SJCRH30 (cell line): ENCODE measurements at regions not wholly inside any gene's neighbourhood (a gene's known extent, or its start where the extent isn't known, plus 50 kb on each side); places are given as distances from the start of the nearest gene placed in this dataset.
"Not testable (repeated sequence)": the region's sequence is repeated elsewhere in the genome, so short reads cannot be mapped to it uniquely, and the experiment has no call there.

Source experiments
- DNase-seq, 2 experiments: peaks; one replicate each; pipeline ENCODE4 v3.0.0-alpha.2; 2015 to 2020
- H3K27ac ChIP-seq: fragments of 250-450 bp; sonication (Bioruptor Pico); 2 replicates; pipeline ENCODE4 v1.5.1; 2020; ENCODE audit warnings: mild to moderate bottlenecking, moderate library complexity
- H3K27me3 ChIP-seq: fragments of 250-450 bp; sonication (Bioruptor Pico); 2 replicates; pipeline ENCODE4 v1.5.1; 2020; ENCODE audit warnings: mild to moderate bottlenecking, moderate library complexity
- H3K36me3 ChIP-seq: fragments of 250-450 bp; sonication (Bioruptor Pico); 2 replicates; pipeline ENCODE4 v1.5.1; 2020; ENCODE audit warnings: mild to moderate bottlenecking, moderate library complexity
- H3K4me1 ChIP-seq: fragments of 250-450 bp; sonication (Bioruptor Pico); 2 replicates; pipeline ENCODE4 v1.5.1; 2020; ENCODE audit warnings: mild to moderate bottlenecking, moderate library complexity
- H3K4me3 ChIP-seq: fragments of 250-450 bp; sonication (Bioruptor Pico); 2 replicates; pipeline ENCODE4 v1.5.1; 2020; ENCODE audit warnings: mild to moderate bottlenecking, moderate library complexity
- H3K9me3 ChIP-seq: fragments of 250-450 bp; sonication (Bioruptor Pico); replicated peaks from 2 replicates; pipeline ENCODE4 v1.5.1; 2020; ENCODE audit warnings: mild to moderate bottlenecking, moderate library complexity

DNA sequence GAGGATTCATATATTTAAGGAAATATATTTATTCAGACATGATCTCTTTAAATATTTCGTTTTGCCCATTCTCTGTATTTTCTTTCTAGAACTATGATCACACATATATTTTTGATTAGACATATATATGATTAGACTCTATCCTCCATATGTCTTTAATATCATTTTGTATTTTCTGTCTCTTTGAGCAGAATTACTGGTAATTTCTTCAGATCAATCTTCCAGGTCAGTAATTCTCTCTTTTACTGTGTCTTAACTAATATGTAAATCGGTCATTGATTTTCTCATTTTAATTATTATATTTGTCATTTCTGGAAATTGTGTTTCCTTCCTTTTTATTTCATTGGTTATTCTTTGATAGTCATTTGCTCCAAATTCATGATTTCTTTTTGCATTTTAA, 586.2 kb downstream of the NR2F2 start:
- Histone ChIP-seq H3K4me3 (no peak overlapping the region), H3K27me3 (no peaks in the 10 kb centered on the region), H3K4me1 (no peaks in the 10 kb centered on the region), H3K36me3 (no peaks in the 10 kb centered on the region), H3K27ac (no peak overlapping the region), H3K9me3 (peaks cover 11% of the 10 kb centered on the region; the same call in 1 of the 2 replicates)
- DNase-seq = no peak

DNA sequence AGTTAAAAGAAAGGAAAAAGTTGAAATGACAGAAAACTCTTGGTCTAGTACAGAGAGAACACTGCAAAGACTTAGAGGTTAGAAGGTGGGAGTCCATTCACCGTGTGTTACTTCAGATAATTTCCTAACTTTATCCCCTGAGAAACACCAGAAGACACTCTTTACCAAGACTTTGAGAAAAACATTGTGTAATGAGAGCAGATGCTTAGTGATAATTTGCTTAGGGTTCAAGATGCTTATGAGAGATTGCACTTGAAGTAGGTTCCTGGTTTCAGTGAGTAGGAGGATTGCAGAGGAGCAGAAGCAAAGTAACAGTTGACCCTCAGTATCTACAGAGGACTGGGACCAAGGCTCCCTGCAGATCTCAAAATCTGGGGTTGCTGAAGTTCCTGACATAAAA, 594.1 kb downstream of the NR2F2 start:
- DNase-seq = no peak

DNA sequence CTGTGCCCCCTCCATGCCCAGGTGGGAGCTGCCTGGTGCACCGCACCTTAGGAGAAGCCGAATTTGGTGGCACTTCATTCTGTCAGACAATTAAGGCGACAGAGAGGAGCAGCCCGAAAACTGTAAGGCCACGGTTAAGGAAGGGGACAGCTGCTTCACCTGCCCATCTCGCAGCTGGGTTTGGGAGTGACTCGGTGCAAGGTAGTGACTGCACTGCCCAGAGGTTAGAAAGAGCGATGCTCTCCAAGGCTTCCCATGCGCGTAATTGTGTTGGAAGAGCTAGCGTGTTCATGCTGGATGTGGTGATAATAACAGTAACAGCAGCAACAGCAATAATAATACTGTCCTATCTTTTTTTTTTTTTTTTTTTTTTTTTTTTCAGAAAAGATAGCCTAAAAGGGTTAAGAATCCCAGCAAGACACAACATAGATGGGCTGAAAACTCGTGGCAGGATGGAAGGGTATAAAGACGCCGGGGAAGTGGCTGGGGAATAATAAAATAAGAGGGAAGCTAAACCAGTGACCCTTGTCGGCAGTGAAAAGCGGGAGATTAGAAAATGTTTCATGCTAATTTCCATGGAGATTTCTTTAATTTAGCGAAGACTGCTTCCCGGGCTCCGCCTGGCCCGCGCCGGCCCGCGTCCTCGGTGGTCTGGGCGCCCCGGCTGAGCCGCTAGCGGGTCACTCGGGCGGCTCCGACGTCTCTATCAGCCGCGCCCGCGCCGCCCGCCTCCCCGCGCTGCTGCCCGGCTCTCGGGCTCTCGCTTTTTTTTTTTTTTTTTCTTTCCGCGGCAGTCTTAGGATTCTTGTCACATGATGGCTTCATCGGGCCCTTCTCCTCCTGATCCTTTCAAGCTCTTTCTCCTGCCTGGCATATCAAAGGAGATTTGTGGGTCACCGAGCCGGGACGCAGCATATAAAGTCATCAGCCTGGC, 617.1 kb downstream of the NR2F2 start:
- DNase-seq = peak; percentile 61 to 75
- no peaks in the 10 kb centered on the region for H3K9me3 ChIP-seq
- no peaks in the 10 kb centered on the region for H3K36me3 ChIP-seq
- peaks cover 16% of the 10 kb centered on the region for H3K4me1 ChIP-seq
- H3K4me3 ChIP-seq = peak overlapping the region; percentile 50
- 0 out of 2 replicates have a peak, but pooled peaks cover 2% of the 10 kb centered on the region for H3K27me3 ChIP-seq
- peak overlapping the region; percentile 56 for H3K27ac ChIP-seq

More for the DNA sequence above, 594.1 kb downstream of the NR2F2 start:
- Histone ChIP-seq H3K4me1 (no peaks in the 10 kb centered on the region), H3K9me3 (no peaks in the 10 kb centered on the region), H3K27me3 (no peaks in the 10 kb centered on the region), H3K4me3 (no peak overlapping the region), H3K27ac (no peak overlapping the region), H3K36me3 (no peaks in the 10 kb centered on the region)

DNA sequence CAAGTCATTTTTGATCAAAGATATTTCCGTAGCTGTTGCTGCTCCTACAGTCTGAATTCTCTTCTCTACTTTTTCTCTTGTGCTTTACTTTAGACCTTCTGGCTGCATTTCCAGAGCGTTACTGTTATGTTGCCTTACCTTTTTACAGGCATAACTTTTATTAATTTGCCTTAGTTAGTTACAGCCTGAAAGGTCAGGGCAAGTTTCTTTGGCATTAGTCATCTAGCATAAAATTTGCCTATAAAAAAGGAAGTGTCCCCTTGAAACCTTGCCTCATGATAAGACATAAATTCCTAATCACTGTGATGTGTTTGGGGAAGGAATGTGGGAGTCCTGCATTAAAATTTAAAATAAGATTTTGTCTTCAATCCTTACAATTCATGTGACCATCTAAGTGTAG, 618.5 kb downstream of the NR2F2 start:
- H3K36me3 ChIP-seq = no peaks in the 10 kb centered on the region
- no peak for DNase-seq
- 0 out of 2 replicates have a peak, but pooled peaks cover 2% of the 10 kb centered on the region for H3K27me3 ChIP-seq
- H3K9me3 ChIP-seq = no peaks in the 10 kb centered on the region
- H3K27ac ChIP-seq = peak overlapping the region; percentile 56; the same call in 1 of the 2 replicates
- H3K4me1 ChIP-seq = peaks cover 16% of the 10 kb centered on the region
- H3K4me3 ChIP-seq = peak overlapping the region; percentile 50; the same call in 1 of the 2 replicates

DNA sequence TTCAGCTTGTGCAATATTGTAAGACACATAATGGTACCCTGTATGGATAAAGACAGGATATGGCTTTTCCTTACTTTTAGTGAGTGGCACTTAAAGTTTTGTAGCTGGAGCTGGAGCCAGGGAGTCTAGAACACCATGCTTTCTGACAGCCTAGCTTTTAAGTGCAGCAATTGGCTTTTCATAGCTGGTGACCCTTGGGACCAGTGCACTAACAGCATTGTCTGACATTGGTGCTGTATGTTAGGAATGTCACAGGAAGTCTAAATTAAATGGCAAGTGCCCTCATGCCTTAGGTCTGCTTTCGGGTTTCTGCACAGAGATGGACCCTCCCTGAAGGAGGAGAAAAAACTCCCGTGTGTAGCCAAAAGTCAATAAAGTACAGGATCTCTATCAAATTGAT, 628.2 kb downstream of the NR2F2 start:
- no peaks in the 10 kb centered on the region for H3K4me1 ChIP-seq
- H3K27me3 ChIP-seq = no peaks in the 10 kb centered on the region
- H3K9me3 ChIP-seq = no peaks in the 10 kb centered on the region
- DNase-seq = no peak
- no peak overlapping the region for H3K27ac ChIP-seq
- no peak overlapping the region for H3K4me3 ChIP-seq
- H3K36me3 ChIP-seq = no peaks in the 10 kb centered on the region

DNA sequence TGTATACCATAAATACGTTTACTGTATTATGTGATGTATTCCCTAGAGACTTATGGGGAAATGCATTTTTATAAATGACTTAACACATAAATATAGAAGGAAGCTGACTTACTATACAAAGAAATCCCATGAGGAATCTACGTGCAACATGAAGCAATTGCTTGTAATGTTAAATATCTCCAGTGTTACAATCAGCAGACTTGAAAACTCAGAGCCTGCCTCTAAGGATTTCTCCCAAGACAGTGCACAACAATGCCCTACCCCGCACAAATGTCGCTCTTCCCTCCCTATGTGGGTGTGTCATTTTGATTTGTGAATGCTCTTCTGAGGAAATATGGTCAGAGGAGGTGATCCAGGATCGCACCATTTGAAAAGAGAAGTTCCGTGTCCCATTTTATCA, 629.0 kb downstream of the NR2F2 start:
- Histone ChIP-seq H3K4me3 (no peak overlapping the region), H3K27ac (no peak overlapping the region), H3K27me3 (no peaks in the 10 kb centered on the region), H3K4me1 (no peaks in the 10 kb centered on the region), H3K9me3 (no peaks in the 10 kb centered on the region), H3K36me3 (no peaks in the 10 kb centered on the region)
- DNase-seq = no peak

DNA sequence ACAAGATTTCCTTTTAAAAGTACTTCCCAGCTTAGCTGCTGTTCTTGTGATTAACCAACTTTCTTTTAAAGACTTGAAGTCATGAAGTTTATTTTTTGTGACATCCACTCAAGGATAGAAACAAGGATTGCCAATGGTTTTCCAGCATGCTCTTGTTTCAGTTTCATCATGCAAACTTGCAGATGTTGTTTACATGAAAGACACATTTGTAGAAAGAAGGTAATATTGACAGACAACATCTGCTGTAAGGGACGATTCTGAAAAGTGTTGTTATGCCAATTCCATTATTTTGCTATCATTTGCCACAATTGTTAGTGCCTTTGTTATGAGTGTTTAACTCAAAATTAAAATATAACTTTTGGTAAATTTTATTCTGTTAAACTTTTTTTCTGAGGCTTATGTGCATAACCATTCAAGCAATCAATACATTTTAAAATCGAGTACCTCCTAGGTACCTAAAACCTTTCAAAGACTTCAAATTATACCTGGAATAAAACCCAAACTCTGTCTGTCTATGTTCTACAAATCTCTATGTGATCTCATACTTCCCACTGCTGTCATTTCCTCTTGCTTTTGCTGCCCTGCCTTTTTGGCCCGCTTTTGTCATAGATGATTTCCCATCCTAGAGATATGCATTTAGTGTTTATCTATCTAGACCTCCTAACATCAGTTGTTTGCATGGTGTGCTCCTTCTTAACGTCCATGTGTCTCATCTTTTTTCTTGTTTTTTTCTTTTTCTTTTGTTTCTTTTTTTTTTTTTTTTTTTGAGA, 630.4 kb downstream of the NR2F2 start:
- H3K36me3 ChIP-seq = no peaks in the 10 kb centered on the region
- H3K4me1 ChIP-seq = no peaks in the 10 kb centered on the region
- no peak overlapping the region for H3K4me3 ChIP-seq
- no peaks in the 10 kb centered on the region for H3K27me3 ChIP-seq
- no peaks in the 10 kb centered on the region for H3K9me3 ChIP-seq
- no peak for DNase-seq
- no peak overlapping the region for H3K27ac ChIP-seq

DNA sequence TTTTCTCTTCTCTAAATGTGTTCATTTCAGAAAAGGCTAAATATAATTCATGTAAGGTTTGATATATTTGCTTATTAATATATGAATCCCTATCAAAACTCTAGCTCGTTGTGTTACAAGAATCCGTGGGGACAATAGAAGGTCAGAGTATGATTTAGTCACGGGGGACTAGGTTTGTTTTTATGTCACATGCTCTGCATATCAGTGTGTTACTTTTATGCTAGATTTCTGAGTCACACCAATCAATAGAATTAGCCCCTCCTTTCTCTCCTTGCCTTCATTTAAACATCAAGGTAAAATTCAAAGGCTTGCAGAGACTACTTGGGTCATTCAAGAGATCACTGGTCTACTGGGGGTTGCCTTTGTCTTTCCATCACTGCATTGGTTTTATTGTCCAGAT, 636.1 kb downstream of the NR2F2 start:
- Histone ChIP-seq H3K27ac (no peak overlapping the region), H3K4me3 (no peak overlapping the region), H3K4me1 (peaks cover 6% of the 10 kb centered on the region; the same call in 1 of the 2 replicates), H3K36me3 (no peaks in the 10 kb centered on the region), H3K27me3 (no peaks in the 10 kb centered on the region), H3K9me3 (no peaks in the 10 kb centered on the region)
- no peak for DNase-seq

DNA sequence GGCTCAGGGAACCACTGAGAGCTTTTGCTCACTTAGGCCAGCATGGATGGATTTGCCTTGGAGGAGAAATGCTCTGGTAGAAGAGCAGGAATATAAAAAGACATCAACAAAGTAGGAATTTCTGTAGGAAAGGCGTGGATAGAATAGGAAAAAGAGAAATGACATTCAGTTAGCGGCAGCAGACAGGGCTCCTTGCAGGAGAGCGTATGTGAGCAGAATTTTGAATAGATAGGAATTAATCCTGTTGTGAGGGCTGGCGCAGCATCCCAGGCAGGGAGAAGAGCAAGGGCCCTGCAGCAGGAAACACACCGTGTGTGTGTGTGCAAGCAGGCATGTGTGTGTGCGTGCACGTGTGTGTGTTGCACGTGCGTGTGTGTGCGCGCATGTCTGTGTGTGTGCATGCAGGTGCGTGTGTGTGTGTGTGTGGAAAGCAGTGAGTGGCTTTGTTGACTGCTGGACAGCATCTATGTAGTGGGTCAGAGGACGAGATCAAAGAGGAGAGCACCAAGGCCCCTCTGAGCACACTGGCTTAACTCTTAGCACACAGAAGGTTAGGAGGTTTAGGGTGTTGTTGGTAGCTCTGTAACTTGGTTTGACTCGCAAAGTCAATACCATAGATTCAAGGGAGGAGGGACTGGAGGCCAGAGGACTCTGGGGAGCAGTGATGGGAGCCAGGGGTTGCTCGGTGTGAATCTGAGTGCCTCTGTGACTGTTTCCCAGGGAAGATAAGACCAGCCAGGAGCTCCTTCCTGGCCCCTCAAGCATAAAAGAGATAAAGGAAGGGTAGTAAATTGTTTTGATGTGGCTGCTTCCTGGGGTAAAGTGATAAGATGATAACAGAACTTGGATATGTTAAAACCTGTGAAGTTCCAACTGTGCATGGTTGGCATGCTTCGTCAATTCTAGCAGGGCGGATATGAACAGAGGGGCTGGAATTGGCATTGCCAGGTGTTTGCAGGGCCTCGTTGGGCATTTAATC, 639.5 kb downstream of the NR2F2 start:
- H3K36me3 ChIP-seq = no peaks in the 10 kb centered on the region
- no peaks in the 10 kb centered on the region for H3K9me3 ChIP-seq
- no peak overlapping the region for H3K4me3 ChIP-seq
- H3K27me3 ChIP-seq = no peaks in the 10 kb centered on the region
- peaks cover 6% of the 10 kb centered on the region; the same call in 1 of the 2 replicates for H3K4me1 ChIP-seq
- DNase-seq = peak; percentile 19 to 26
- peak overlapping the region; percentile 9; the same call in 1 of the 2 replicates for H3K27ac ChIP-seq

DNA sequence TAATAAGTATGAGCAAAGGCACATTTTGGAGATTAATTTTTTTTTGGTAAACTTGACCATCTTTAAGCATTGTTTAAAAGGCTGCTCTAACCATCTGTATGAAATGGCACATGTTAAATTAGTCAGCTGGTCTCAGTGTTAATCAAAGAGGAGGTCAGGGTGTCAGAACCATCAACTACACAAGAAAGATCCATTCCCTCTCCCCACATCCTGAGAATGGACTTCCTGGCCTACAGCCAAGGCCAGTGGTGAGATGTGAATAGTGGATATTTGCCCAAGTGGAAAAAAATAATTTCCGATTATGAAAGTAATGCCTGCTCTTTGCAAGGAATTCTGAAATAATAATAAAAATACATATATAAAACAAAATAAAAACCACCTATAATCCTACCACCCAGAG, 641.7 kb downstream of the NR2F2 start:
- Histone ChIP-seq H3K27ac (no peak overlapping the region), H3K4me3 (no peak overlapping the region), H3K9me3 (no peaks in the 10 kb centered on the region), H3K27me3 (no peaks in the 10 kb centered on the region), H3K4me1 (peaks cover 6% of the 10 kb centered on the region; the same call in 1 of the 2 replicates), H3K36me3 (no peaks in the 10 kb centered on the region)
- no peak for DNase-seq

DNA sequence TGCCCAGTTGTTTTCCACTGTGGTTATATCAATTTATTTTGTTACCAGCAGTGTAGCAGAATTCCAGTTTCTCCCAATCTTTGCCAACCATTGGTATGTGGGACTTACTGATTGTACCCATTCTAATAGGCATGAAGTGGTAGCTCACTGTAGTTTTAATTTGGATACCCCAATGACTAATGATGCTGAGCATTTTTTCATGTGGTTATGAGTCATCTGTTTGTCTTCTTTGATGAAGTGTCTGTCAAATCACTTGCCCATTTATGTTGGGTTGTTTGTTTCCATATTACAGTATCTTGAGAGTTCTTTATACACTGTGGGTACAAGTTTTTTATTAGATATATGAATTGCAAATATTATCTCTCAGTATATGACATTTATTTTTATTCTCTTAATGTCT, 644.3 kb downstream of the NR2F2 start:
- H3K4me3 ChIP-seq = no peak overlapping the region
- no peaks in the 10 kb centered on the region for H3K27me3 ChIP-seq
- no peaks in the 10 kb centered on the region for H3K36me3 ChIP-seq
- H3K27ac ChIP-seq = no peak overlapping the region
- no peak for DNase-seq
- H3K9me3 ChIP-seq = no peaks in the 10 kb centered on the region
- peaks cover 6% of the 10 kb centered on the region; the same call in 1 of the 2 replicates for H3K4me1 ChIP-seq

DNA sequence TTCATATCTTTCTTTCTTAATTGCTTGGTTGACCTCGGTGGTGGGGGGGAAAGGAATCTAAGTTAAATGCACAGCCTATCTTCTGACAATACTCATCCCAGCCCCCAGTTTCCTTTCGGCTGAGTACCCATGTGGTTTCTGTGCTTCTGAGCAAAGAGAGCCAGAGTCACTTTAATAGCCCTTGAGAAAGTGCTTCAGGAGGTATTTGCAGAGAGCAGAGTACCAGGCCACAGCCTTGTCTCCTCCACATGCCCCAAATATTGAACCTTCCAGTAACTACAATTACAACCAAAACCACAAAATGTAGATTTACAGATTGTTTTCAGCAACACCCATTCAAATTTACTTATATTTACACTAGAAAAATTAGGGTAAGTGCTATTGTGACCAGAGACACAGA, 647.4 kb downstream of the NR2F2 start:
- no peak for DNase-seq

DNA sequence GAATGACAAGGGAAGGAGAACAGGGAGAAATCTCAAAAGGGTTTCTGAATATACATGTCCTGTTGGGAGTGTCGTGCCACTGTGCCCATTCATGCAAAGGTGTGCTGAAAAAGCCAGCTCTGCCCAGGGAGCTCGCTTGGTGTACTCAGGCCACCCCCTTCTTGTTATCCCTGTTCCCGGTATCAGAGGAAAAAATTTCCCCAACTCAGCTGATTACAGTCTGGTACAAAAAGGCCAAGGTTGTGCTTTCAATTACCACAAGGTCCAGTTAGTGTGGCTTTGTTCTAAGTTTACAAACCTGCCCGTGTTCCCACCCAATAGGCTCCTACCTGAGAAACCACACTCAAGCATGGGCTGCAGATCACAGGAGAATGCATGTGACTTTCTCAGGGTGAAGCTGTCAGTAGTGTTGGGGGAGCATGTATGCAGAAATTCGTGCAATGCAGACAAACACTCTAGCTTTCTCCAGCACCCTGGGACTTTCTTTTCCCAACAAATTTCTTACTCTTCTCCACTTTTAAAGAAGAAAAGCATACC, 648.5 kb downstream of the NR2F2 start:
- Histone ChIP-seq H3K4me3 (no peak overlapping the region), H3K27me3 (no peaks in the 10 kb centered on the region), H3K4me1 (no peaks in the 10 kb centered on the region), H3K27ac (no peak overlapping the region), H3K9me3 (no peaks in the 10 kb centered on the region), H3K36me3 (no peaks in the 10 kb centered on the region)
- DNase-seq = no peak

More for the DNA sequence above, 647.4 kb downstream of the NR2F2 start:
- Histone ChIP-seq H3K27ac (no peak overlapping the region), H3K36me3 (no peaks in the 10 kb centered on the region), H3K4me3 (no peak overlapping the region), H3K4me1 (no peaks in the 10 kb centered on the region), H3K27me3 (no peaks in the 10 kb centered on the region), H3K9me3 (no peaks in the 10 kb centered on the region)

DNA sequence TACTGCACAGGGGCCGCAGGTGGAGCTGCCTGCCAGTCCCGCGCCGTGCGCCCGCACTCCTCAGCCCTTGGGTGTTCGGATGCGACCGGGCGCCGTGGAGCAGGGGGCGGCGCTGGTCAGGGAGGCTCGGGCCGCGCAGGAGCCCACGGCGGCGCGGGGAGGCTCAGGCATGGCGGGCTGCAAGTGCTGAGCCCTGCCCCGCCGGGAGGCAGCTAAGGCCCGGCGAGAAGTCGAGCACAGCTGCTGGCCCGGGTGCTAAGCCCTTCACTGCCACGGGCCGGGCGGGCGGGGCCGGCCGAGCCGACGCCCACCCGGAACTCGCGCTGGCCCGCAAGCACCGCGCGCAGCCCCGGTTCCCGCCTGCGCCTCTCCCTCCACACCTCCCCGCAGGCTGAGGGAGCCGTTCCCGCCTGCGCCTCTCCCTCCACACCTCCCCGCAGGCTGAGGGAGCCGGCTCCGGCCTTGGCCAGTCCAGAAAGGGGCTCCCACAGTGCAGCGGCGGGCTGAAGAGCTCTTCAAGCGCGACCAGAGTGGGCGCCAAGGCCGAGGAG, 653.7 kb downstream of the NR2F2 start:
- not testable (repeated sequence) for DNase-seq, H3K36me3 ChIP-seq, H3K4me1 ChIP-seq, H3K27ac ChIP-seq, H3K4me3 ChIP-seq, H3K9me3 ChIP-seq, H3K27me3 ChIP-seq
